Cardiac muscle cell (in vitro differentiated cells and primary cell): ENCODE measurements at regions not wholly inside any gene's neighbourhood (a gene's known extent, or its start where the extent isn't known, plus 50 kb on each side); places are given as distances from the start of the nearest gene placed in this dataset.

Experiments
- DNase-seq, 2 donors: peaks; one replicate each; pipeline versions ENCODE4 v3.0.0 to v3.0.0-alpha.2; 2010 to 2017; ENCODE audit warnings: low read depth in 1 of 2, low spot score in 1 of 2
- H3K27ac ChIP-seq: fragments of 200-600 bp; sonication (generic); 2 replicates; pipeline ENCODE4 v1.5.1; 2016
- H3K27me3 ChIP-seq: fragments of 200-600 bp; sonication (generic); 2 replicates; pipeline ENCODE4 v1.6.0; 2016; ENCODE audit warnings: control low read depth
- H3K36me3 ChIP-seq: fragments of 200-600 bp; sonication (generic); 2 replicates; pipeline ENCODE4 v1.5.1; 2016; ENCODE audit warnings: control low read depth
- H3K4me1 ChIP-seq: fragments of 200-600 bp; sonication (generic); 2 replicates; pipeline ENCODE4 v1.8.1; 2017; ENCODE audit warnings: low read depth, mild to moderate bottlenecking, mixed run types
- H3K4me3 ChIP-seq: fragments of 200-600 bp; sonication (generic); 2 replicates; pipeline ENCODE4 v1.5.1; 2016; ENCODE audit warnings: mild to moderate bottlenecking
- H3K9me3 ChIP-seq: fragments of 200-600 bp; sonication (generic); 2 replicates; pipeline ENCODE4 v1.5.1; 2017; ENCODE audit warnings: low read depth, mild to moderate bottlenecking, control low read depth
- CTCF ChIP-seq: IDR thresholded peaks from 2 replicates; pipeline ENCODE4 v1.5.1; 2012; ENCODE audit warnings: low read depth, mild to moderate bottlenecking, low read length

- Histone ChIP-seq H3K4me3 (no peak overlapping the region), H3K27ac (no peak overlapping the region), H3K9me3 (no peaks in the 10 kb centered on the region), H3K4me1 (peaks cover 8% of the 10 kb centered on the region), H3K27me3 (no peaks in the 10 kb centered on the region), H3K36me3 (no peaks in the 10 kb centered on the region)
- TF ChIP-seq CTCF: no peak
- no peak for DNase-seq
Measured at GRCh38 chr4:56185901-56186300, 201.4 kb downstream of the AASDH start.

GRCh38 chr4:56184214-56184613, 203.1 kb downstream of the AASDH start:
- Histone ChIP-seq H3K27me3 (no peaks in the 10 kb centered on the region), H3K4me1 (peaks cover 8% of the 10 kb centered on the region), H3K9me3 (no peaks in the 10 kb centered on the region), H3K27ac (no peak overlapping the region), H3K36me3 (no peaks in the 10 kb centered on the region), H3K4me3 (no peak overlapping the region)
- no peak for DNase-seq
- no peak for TF ChIP-seq CTCF

GRCh38 chr4:56183344-56183959, 203.8 kb downstream of the AASDH start:
- Histone ChIP-seq H3K9me3 (no peaks in the 10 kb centered on the region), H3K27ac (no peak overlapping the region), H3K27me3 (no peaks in the 10 kb centered on the region), H3K36me3 (no peaks in the 10 kb centered on the region), H3K4me3 (no peak overlapping the region), H3K4me1 (peaks cover 8% of the 10 kb centered on the region)
- DNase-seq: no peak
- no peak for TF ChIP-seq CTCF

GRCh38 chr4:56182356-56182755, 204.9 kb downstream of the AASDH start:
- peak in 1 of 2 donors; percentile 34 for DNase-seq
- TF ChIP-seq CTCF: no peak
- no peak overlapping the region for H3K27ac ChIP-seq

GRCh38 chr4:56181140-56181953, 205.9 kb downstream of the AASDH start:
- Histone ChIP-seq H3K4me3 (no peak overlapping the region), H3K36me3 (no peaks in the 10 kb centered on the region), H3K9me3 (no peaks in the 10 kb centered on the region), H3K27me3 (no peaks in the 10 kb centered on the region), H3K27ac (no peak overlapping the region), H3K4me1 (no peaks in the 10 kb centered on the region)
- DNase-seq: peak in 1 of 2 donors; percentile 83
- TF ChIP-seq CTCF: no peak

More at GRCh38 chr4:56182356-56182755, 204.9 kb downstream of the AASDH start:
- H3K4me3 ChIP-seq: no peak overlapping the region
- no peaks in the 10 kb centered on the region for H3K36me3 ChIP-seq
- no peaks in the 10 kb centered on the region for H3K27me3 ChIP-seq
- peaks cover 2% of the 10 kb centered on the region for H3K4me1 ChIP-seq
- H3K9me3 ChIP-seq: no peaks in the 10 kb centered on the region
